CD4-positive, alpha-beta T cell (primary cell): ENCODE measurements at regions not wholly inside any gene's neighbourhood (a gene's known extent, or its start where the extent isn't known, plus 50 kb on each side); places are given as distances from the start of the nearest gene placed in this dataset.

Experiments
- ATAC-seq: fragments of 200-7000 bp; cut with Tn5 transposase; one replicate; pipeline ENCODE4 v1.10.0; 2022; ENCODE audit warnings: mild to moderate bottlenecking; ENCODE audit not compliant: poor library complexity
- CTCF ChIA-PET: fragments of 350-600 bp; sonication (Branson Sonifier 250); formaldehyde crosslinking; loops from one replicate; lab custom pipeline; 2021; ENCODE audit warnings: antibody characterized with exemption, inconsistent platforms; lab: Charles Lee
- POLR2A ChIA-PET: fragments of 350-600 bp; sonication (Branson Sonifier 250); formaldehyde crosslinking; loops from one replicate; lab custom pipeline; 2021; ENCODE audit warnings: antibody characterized with exemption, inconsistent platforms; lab: Charles Lee
- DNase-seq, 14 experiments: peaks; one replicate each; pipeline ENCODE4 v3.0.0-alpha.2; 2013 to 2020; ENCODE audit warnings: mixed read lengths in 2 of 14
- H3K27ac ChIP-seq, 2 donors: one replicate each; pipeline versions ENCODE4 v1.5.1 to v1.7.0; 2013; ENCODE audit warnings: low read length in 2 of 2, low read depth in 1 of 2, mild to moderate bottlenecking in 1 of 2
- H3K27me3 ChIP-seq, 2 experiments: 1 replicate in 1 of 2; 2 replicates in 1 of 2; pipeline versions ENCODE4 v1.6.1 to v1.7.0; 2013; ENCODE audit warnings: low read length in 2 of 2, control low read depth in 1 of 2, mild to moderate bottlenecking in 1 of 2, moderate library complexity in 1 of 2; ENCODE audit not compliant: insufficient read depth in 2 of 2, control insufficient read depth in 1 of 2
- H3K36me3 ChIP-seq: one replicate; pipeline ENCODE4 v1.6.1; 2013; ENCODE audit warnings: low read length, control low read depth; ENCODE audit not compliant: insufficient read depth
- H3K4me1 ChIP-seq: one replicate; pipeline ENCODE4 v1.6.1; 2013; ENCODE audit warnings: low read length, control low read depth; ENCODE audit not compliant: insufficient read depth
- H3K4me3 ChIP-seq: one replicate; pipeline ENCODE4 v1.5.1; 2013; ENCODE audit warnings: mild to moderate bottlenecking, low read length, moderate library complexity
- H3K9me3 ChIP-seq, 2 experiments: 1 replicate in 1 of 2; 2 replicates in 1 of 2; pipeline versions ENCODE4 v1.6.1 to v1.7.0; 2013; ENCODE audit warnings: low read length in 2 of 2, mild to moderate bottlenecking in 2 of 2, control low read depth in 1 of 2, moderate library complexity in 1 of 2; ENCODE audit not compliant: control insufficient read depth in 1 of 2, insufficient read depth in 1 of 2
- H3K27ac Mint-ChIP-seq: one replicate; pipeline ENCODE4 v1.8.0; 2020; ENCODE audit warnings: mixed read lengths
- H3K27me3 Mint-ChIP-seq: one replicate; pipeline ENCODE4 v1.8.0; 2021; ENCODE audit warnings: mixed read lengths
- H3K36me3 Mint-ChIP-seq: one replicate; pipeline ENCODE4 v1.8.0; 2021; ENCODE audit warnings: low read depth, mixed read lengths
- H3K4me1 Mint-ChIP-seq: one replicate; pipeline ENCODE4 v1.8.0; 2021; ENCODE audit warnings: low read depth, mixed read lengths
- H3K4me3 Mint-ChIP-seq: one replicate; pipeline ENCODE4 v1.8.0; 2020; ENCODE audit warnings: mild to moderate bottlenecking, mixed read lengths
- H3K9me3 Mint-ChIP-seq: one replicate; pipeline ENCODE4 v1.8.0; 2020; ENCODE audit warnings: mixed read lengths
- intact Hi-C, 2 experiments: fragments of 100-400 bp; cut with DNase I in 1 of 2; cut with micrococcal nuclease in 1 of 2; formaldehyde crosslinking; loops; one replicate each; pipeline versions ENCODE4 v1.15.1 to v1.9.0; 2023 to 2025; cut with DNase I, micrococcal nuclease
- TF ChIP-seq, protein P1 (sequence below): fragments of 200-600 bp; IDR thresholded peaks from one replicate; pipeline ENCODE4 v1.8.0; 2022; ENCODE audit warnings: antibody characterized with exemption, mild to moderate bottlenecking

DNA sequence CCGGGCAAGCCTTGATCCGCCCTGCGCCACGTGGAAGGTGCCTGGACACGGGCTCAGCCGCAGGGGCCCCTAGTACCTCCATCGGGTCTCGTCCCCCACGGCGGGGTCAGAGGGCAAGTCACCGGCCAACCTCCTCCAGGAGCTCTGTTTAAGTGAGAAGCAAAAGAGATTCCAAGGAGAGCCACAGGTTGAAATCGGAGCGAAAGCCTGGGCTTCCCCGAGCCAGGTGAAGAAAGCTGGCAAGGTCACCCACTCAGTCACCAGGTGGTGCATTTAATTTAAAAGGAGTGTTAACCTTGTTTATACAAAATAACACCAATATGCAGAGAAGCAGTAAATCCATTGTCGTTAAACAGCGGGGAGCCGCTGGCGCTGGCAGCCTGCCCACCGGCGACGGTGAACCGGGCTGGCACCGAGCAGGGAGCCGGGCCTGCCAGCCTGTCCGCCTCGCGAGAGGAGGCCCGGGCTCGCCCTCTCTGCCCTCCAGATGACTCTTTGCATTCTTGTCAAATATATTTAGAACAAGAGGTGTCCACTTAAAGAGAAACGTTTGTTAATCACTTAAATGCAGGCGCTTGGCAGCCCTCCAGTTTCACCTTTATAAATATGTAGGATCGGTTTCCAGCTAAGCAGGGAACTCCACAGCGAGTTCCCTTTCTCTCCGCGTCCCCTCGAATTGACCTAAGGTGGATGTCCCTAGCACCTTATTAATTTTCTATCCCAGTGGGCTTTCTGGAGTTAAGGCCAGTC is 277.3 kb upstream of the NR2F2 start:
- Histone ChIP-seq H3K4me1 (peaks cover 10% of the 10 kb centered on the region), H3K27ac (no peak overlapping the region), H3K27me3 (peaks cover 15 to 36% of the 10 kb centered on the region in 2 experiments), H3K36me3 (no peaks in the 10 kb centered on the region), H3K4me3 (no peak overlapping the region), H3K9me3 (peaks cover 0 to 6% of the 10 kb centered on the region in 2 experiments)
- intact Hi-C loops: no loop called here
- H3K9me3 Mint-ChIP-seq: no peaks in the 10 kb centered on the region
- H3K36me3 Mint-ChIP-seq: no peaks in the 10 kb centered on the region
- TF ChIP-seq, protein P1, sequence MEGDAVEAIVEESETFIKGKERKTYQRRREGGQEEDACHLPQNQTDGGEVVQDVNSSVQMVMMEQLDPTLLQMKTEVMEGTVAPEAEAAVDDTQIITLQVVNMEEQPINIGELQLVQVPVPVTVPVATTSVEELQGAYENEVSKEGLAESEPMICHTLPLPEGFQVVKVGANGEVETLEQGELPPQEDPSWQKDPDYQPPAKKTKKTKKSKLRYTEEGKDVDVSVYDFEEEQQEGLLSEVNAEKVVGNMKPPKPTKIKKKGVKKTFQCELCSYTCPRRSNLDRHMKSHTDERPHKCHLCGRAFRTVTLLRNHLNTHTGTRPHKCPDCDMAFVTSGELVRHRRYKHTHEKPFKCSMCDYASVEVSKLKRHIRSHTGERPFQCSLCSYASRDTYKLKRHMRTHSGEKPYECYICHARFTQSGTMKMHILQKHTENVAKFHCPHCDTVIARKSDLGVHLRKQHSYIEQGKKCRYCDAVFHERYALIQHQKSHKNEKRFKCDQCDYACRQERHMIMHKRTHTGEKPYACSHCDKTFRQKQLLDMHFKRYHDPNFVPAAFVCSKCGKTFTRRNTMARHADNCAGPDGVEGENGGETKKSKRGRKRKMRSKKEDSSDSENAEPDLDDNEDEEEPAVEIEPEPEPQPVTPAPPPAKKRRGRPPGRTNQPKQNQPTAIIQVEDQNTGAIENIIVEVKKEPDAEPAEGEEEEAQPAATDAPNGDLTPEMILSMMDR: no peak
- DNase-seq: no peak
- H3K27ac Mint-ChIP-seq: no peak overlapping the region
- CTCF ChIA-PET: no interaction called here
- ATAC-seq: no peak
- H3K4me3 Mint-ChIP-seq: no peak overlapping the region
- peaks cover 5% of the 10 kb centered on the region for H3K4me1 Mint-ChIP-seq
- POLR2A ChIA-PET: no interaction called here
- H3K27me3 Mint-ChIP-seq: peaks cover 73% of the 10 kb centered on the region

DNA sequence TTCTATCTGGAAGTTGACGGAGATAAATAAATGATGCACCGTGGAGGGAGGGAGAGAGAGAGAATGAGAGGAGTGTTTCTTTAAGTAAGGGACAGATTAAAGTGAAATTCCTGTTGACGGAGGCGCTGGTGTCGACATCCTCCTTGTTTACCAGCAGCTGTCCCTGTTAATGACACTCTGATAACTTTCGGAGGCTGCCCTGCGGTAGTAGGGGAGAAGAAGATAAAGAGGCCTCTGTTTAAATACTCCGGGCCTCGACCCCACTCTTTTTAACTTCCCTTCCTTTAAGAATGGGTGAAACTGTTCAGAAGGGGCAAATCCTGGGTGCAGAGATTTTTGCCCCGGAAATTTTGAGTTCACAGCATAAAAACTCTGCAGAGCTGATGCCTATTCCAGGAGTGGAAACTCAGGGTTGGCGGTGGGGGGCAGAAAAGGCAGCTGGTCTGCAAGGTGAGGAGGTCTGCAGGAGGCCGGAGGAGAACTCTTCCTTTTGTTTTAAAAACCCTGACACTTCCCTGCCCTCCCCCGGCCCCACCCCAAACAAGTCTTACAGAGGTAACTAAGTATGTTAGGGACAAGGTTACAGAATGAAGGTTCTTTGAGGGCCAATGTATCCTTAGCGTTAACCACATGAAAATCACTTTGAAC is 276.6 kb upstream of the NR2F2 start:
- peaks cover 70% of the 10 kb centered on the region for H3K27me3 Mint-ChIP-seq
- H3K4me3 Mint-ChIP-seq: no peak overlapping the region
- TF ChIP-seq, protein P1: no peak

DNA sequence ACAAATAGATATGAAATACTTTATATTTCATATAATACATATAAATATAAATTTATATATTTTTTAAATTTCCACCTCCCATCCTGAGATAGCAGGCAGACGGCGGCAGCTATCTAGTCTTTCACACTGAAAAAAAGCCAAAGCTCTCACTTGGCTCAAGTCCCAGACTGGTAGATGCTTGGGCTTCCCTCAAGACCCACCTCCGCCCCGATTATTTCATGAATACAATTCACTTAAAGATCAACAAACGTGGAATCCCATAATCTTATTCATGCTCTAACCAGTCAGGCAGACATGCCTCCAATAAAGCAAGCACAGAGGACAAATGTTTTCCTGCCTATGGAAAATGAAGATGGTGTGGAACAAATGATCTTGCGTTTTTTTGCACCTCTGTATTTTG is 275.9 kb upstream of the NR2F2 start:
- Histone ChIP-seq H3K36me3 (no peaks in the 10 kb centered on the region), H3K4me1 (peaks cover 10% of the 10 kb centered on the region), H3K27me3 (peaks cover 15 to 33% of the 10 kb centered on the region in 2 experiments), H3K4me3 (no peak overlapping the region), H3K9me3 (peaks cover 0 to 6% of the 10 kb centered on the region in 2 experiments), H3K27ac (no peak overlapping the region)
- POLR2A ChIA-PET: no interaction called here
- no peak overlapping the region for H3K4me3 Mint-ChIP-seq
- H3K4me1 Mint-ChIP-seq: peaks cover 5% of the 10 kb centered on the region
- DNase-seq (no peak), ATAC-seq (no peak)
- H3K36me3 Mint-ChIP-seq: no peaks in the 10 kb centered on the region
- no peak overlapping the region for H3K27ac Mint-ChIP-seq
- no peaks in the 10 kb centered on the region for H3K9me3 Mint-ChIP-seq
- TF ChIP-seq, protein P1: no peak
- intact Hi-C loops: no loop called here
- peaks cover 63% of the 10 kb centered on the region for H3K27me3 Mint-ChIP-seq
- CTCF ChIA-PET: no interaction called here

More for the DNA sequence above, 276.6 kb upstream of the NR2F2 start:
- CTCF ChIA-PET: no interaction called here
- ATAC-seq (no peak), DNase-seq (no peak)
- Histone ChIP-seq H3K4me3 (no peak overlapping the region), H3K27ac (no peak overlapping the region), H3K36me3 (no peaks in the 10 kb centered on the region), H3K9me3 (peaks cover 0 to 6% of the 10 kb centered on the region in 2 experiments), H3K4me1 (peaks cover 10% of the 10 kb centered on the region), H3K27me3 (peaks cover 15 to 33% of the 10 kb centered on the region in 2 experiments)
- Mint-ChIP-seq H3K36me3 (no peaks in the 10 kb centered on the region), H3K27ac (no peak overlapping the region), H3K9me3 (no peaks in the 10 kb centered on the region), H3K4me1 (peaks cover 5% of the 10 kb centered on the region)
- intact Hi-C loops: no loop called here
- POLR2A ChIA-PET: no interaction called here
